Activated CD4-positive, alpha-beta T cell treated with anti-CD3 and anti-CD28 coated beads for 36 hours (primary cell): ENCODE measurements at regions not wholly inside any gene's neighbourhood (a gene's known extent, or its start where the extent isn't known, plus 50 kb on each side); places are given as distances from the start of the nearest gene placed in this dataset.

Experiments
- ATAC-seq: fragments of 200-7000 bp; cut with Tn5 transposase; one replicate; pipeline ENCODE4 v1.10.0; 2021; ENCODE audit warnings: mild to moderate bottlenecking, moderate library complexity
- CTCF ChIA-PET: fragments of 350-600 bp; sonication (Branson Sonifier 250); formaldehyde crosslinking; loops from one replicate; lab custom pipeline; 2021; ENCODE audit warnings: antibody characterized with exemption; lab: Charles Lee
- POLR2A ChIA-PET: fragments of 350-600 bp; sonication (Branson Sonifier 250); formaldehyde crosslinking; loops from one replicate; lab custom pipeline; 2021; ENCODE audit warnings: antibody characterized with exemption, inconsistent platforms; lab: Charles Lee
- DNase-seq: peaks from one replicate; pipeline ENCODE4 v3.0.0-alpha.2; 2020
- H3K27ac Mint-ChIP-seq: one replicate; pipeline ENCODE4 v1.8.0; 2021; ENCODE audit warnings: mixed read lengths
- H3K27me3 Mint-ChIP-seq: one replicate; pipeline ENCODE4 v1.8.0; 2021; ENCODE audit warnings: mixed read lengths
- H3K36me3 Mint-ChIP-seq: one replicate; pipeline ENCODE4 v1.8.0; 2021; ENCODE audit warnings: low read depth, mixed read lengths
- H3K4me1 Mint-ChIP-seq: one replicate; pipeline ENCODE4 v1.8.0; 2021; ENCODE audit warnings: mixed read lengths
- H3K4me3 Mint-ChIP-seq: one replicate; pipeline ENCODE4 v1.8.0; 2021; ENCODE audit warnings: mild to moderate bottlenecking, moderate library complexity, mixed read lengths
- H3K9me3 Mint-ChIP-seq: one replicate; pipeline ENCODE4 v1.8.0; 2021; ENCODE audit warnings: low read depth, mixed read lengths
- intact Hi-C, 2 experiments: fragments of 100-400 bp; cut with DNase I in 1 of 2; cut with micrococcal nuclease in 1 of 2; formaldehyde crosslinking; loops; one replicate each; pipeline versions ENCODE4 v1.14.2 to v1.15.1; 2022 to 2024; cut with DNase I, micrococcal nuclease

DNA sequence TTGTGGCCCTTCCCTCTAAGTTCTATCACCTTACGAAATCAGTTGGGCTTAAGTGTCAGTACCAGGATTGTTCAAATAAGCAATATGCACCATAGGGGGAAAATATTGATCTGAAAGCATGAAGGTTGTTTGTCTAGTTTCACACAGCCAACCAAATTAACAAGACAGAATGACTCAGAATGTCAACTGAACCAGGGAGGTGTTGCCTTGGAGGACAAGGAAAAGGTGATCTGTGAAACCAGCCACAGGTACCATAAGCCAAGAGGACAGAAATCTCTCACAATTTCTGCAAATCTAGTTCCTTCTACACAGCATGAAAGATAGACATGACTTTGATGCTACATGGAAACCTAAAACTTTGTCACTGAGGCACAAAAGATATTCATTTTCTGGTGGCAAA, 297.9 kb downstream of the BCL11B start:
- intact Hi-C loops, result no loop called here
- Mint-ChIP-seq H3K27ac (no peak overlapping the region), H3K4me3 (no peak overlapping the region), H3K4me1 (peaks cover 4% of the 10 kb centered on the region), H3K27me3 (no peaks in the 10 kb centered on the region), H3K36me3 (no peaks in the 10 kb centered on the region), H3K9me3 (peaks cover 8% of the 10 kb centered on the region)
- DNase-seq (no peak), ATAC-seq (peak; percentile 60)
- ChIA-PET POLR2A (no interaction called here), CTCF (no interaction called here)

DNA sequence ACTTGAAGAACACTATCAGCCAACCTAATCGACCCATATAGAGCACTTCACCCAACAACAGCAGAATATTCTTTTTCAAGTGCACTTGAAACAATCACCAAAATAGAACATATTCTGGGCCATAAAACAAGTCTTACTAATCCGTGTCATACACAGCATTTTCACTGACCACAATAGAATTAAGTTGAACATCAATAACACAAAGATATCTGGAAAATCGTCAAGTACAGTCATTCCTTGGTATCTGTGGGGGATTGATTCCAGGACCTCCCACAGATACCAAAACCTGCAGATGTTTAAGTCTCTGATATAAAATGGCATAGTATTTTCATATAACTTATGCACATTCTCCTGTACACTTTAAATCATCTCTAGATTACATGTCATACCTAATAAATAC, 295.7 kb downstream of the BCL11B start:
- POLR2A ChIA-PET, result no interaction called here
- Mint-ChIP-seq H3K4me3 (no peak overlapping the region), H3K36me3 (no peaks in the 10 kb centered on the region), H3K27ac (no peak overlapping the region), H3K9me3 (peaks cover 8% of the 10 kb centered on the region), H3K4me1 (peaks cover 4% of the 10 kb centered on the region), H3K27me3 (no peaks in the 10 kb centered on the region)
- CTCF ChIA-PET, result no interaction called here
- DNase-seq, result no peak
- intact Hi-C loops, result no loop called here
- no peak for ATAC-seq

DNA sequence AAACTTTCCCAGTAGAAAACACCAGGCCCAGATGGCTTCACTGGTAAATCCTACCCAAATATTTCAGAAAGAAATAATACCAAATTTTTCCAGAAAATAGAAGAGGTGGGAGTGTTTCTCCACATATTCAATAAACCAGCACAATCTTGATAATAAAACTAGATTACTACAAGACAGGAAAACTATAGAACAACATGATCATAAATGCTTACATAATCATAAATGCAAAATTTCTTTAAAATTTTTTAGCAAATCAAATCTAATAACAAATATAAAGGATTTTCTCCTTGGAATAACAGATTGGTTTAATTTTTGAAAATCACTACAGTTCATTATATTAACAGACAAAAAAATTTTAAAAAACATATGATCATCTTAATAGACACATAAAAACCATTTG, 294.5 kb downstream of the BCL11B start:
- Mint-ChIP-seq H3K4me3 (no peak overlapping the region), H3K27ac (no peak overlapping the region), H3K36me3 (no peaks in the 10 kb centered on the region), H3K4me1 (peaks cover 6% of the 10 kb centered on the region), H3K9me3 (peaks cover 8% of the 10 kb centered on the region), H3K27me3 (no peaks in the 10 kb centered on the region)
- ATAC-seq (no peak), DNase-seq (no peak)
- intact Hi-C loops, result no loop called here
- CTCF ChIA-PET, result no interaction called here
- POLR2A ChIA-PET, result no interaction called here

DNA sequence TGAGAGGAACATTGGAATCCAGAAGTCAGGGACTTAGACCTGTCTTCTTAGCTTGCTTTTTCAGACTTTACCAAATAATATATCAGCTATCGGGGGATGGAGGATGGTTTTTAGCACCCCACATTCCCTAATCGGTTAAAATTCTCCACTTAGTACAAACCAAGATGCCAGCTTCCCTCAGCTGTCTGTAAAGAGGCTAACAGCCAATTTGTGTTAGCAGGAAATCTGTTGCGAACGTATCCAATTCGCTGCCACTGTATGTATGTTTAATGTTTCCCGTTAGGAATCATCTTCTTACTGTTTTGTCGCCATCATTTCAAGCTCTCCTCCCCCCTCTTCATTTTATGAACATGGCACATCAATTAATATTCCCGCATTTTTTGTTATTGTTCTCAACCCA, 289.0 kb downstream of the BCL11B start:
- POLR2A ChIA-PET, result no interaction called here
- peak overlapping the region; percentile 27 for H3K27ac Mint-ChIP-seq
- no peak overlapping the region for H3K4me3 Mint-ChIP-seq

DNA sequence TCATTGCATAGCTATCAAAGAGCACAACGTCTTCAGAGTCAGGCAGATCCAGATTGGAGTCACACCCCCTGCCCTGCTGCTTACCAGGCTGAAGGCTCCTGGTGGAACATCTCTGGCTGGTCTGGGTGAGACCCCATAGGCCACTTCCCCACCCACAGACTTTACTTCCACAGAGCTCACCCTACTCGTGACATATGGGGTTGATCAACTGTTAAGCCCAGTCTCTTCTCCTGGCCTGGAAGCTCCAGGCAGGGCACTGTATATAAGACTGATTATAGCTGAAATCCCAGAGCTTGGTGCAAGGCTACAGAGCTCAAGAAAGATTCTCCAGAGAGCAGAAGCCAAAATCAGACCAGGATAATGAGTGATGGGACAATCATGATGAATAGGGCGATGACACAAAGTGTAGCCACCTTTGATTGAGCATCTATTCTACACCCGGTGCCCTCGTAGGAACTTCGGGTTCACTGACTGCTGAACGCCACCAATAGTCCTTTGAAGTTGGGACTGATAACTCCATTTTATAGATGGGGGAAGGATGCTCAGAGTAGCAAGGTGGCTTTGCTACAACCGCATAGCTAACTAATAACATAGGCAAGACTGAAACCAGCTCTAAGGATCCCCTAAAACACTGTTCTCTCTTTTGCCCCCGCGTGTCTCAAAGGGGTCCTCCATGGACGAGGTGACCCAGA, 287.8 kb downstream of the BCL11B start:
- Mint-ChIP-seq H3K9me3 (no peaks in the 10 kb centered on the region), H3K4me1 (peaks cover 33% of the 10 kb centered on the region), H3K4me3 (peak overlapping the region; percentile 58), H3K27ac (peak overlapping the region; percentile 94), H3K36me3 (no peaks in the 10 kb centered on the region), H3K27me3 (no peaks in the 10 kb centered on the region)
- intact Hi-C loops, result loop anchor here in 1 of 2 experiments (10.0 kb wide), 1 partner anchor 281 kb away; no protein-coding TSS in a partner anchor
- DNase-seq, result peak; percentile 22
- ChIA-PET POLR2A (no interaction called here), CTCF (interaction anchor here (0.6 to 1.9 kb wide), 4 partner anchors 14 to 1412 kb away, joined by 3 to 7 read pairs (median 3); no protein-coding TSS in a partner anchor)
- ATAC-seq, result peak; percentile 55

More for the DNA sequence above, 289.0 kb downstream of the BCL11B start:
- intact Hi-C loops, result loop anchor here in 1 of 2 experiments (10.0 kb wide), 1 partner anchor 282 kb away; no protein-coding TSS in a partner anchor
- CTCF ChIA-PET, result no interaction called here
- H3K27me3 Mint-ChIP-seq, result no peaks in the 10 kb centered on the region
- H3K4me1 Mint-ChIP-seq, result peaks cover 33% of the 10 kb centered on the region
- DNase-seq (no peak), ATAC-seq (no peak)
- H3K9me3 Mint-ChIP-seq, result peaks cover 5% of the 10 kb centered on the region
- H3K36me3 Mint-ChIP-seq, result no peaks in the 10 kb centered on the region

DNA sequence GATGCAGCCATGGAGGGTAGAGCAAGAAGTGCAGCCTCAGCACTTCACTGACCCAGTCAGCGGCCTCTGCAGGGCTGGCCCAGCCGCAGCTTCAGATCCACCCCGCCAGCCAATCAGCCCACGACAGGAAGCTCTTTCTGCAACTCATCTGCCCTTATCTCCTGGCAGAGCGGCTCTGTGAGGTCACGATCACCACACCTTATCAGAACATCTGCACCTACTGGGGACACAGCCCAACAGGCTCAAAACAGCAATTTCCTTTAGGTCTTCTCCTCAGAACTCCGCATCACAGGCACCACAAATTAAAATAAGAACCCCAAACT, 287.3 kb downstream of the BCL11B start:
- DNase-seq, result peak; percentile 83
- intact Hi-C loops, result loop anchor here in 1 of 2 experiments (10.0 kb wide), 1 partner anchor 280 kb away; no protein-coding TSS in a partner anchor
- CTCF ChIA-PET, result interaction anchor here (0.6 to 1.9 kb wide), 3 partner anchors 13 to 1412 kb away, joined by 3 to 7 read pairs (median 3); no protein-coding TSS in a partner anchor
- POLR2A ChIA-PET, result no interaction called here
- peak overlapping the region; percentile 94 for H3K27ac Mint-ChIP-seq
- H3K36me3 Mint-ChIP-seq, result no peaks in the 10 kb centered on the region
- peaks cover 33% of the 10 kb centered on the region for H3K4me1 Mint-ChIP-seq
- ATAC-seq, result peak; percentile 98
- no peaks in the 10 kb centered on the region for H3K27me3 Mint-ChIP-seq
- H3K9me3 Mint-ChIP-seq, result no peaks in the 10 kb centered on the region
- peak overlapping the region; percentile 58 for H3K4me3 Mint-ChIP-seq

DNA sequence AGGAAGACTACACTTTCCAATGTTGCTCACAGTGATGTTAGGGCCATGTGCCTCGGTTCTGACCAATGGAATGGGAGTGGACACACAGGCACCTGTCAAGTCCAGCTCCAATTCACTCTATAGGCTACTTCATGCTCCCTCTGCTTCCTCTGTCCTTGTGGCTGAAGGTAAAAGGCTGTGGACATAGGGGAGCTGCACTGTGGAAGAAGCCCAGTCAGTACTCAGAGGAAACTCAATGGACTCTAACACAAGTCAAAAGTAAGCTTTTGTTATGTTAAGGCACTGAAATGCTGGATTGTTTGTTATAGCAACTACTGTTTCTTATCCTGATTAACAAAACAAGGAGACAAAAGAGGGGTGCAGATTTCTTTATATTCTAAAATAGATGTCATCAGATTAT, 278.2 kb downstream of the BCL11B start:
- no peak overlapping the region for H3K4me3 Mint-ChIP-seq
- ChIA-PET POLR2A (no interaction called here), CTCF (no interaction called here)
- no peak for ATAC-seq
- H3K36me3 Mint-ChIP-seq, result no peaks in the 10 kb centered on the region
- no peaks in the 10 kb centered on the region for H3K9me3 Mint-ChIP-seq
- peak overlapping the region; percentile 74 for H3K27ac Mint-ChIP-seq
- intact Hi-C loops, result no loop called here
- no peaks in the 10 kb centered on the region for H3K27me3 Mint-ChIP-seq
- peaks cover 27% of the 10 kb centered on the region for H3K4me1 Mint-ChIP-seq
- no peak for DNase-seq

DNA sequence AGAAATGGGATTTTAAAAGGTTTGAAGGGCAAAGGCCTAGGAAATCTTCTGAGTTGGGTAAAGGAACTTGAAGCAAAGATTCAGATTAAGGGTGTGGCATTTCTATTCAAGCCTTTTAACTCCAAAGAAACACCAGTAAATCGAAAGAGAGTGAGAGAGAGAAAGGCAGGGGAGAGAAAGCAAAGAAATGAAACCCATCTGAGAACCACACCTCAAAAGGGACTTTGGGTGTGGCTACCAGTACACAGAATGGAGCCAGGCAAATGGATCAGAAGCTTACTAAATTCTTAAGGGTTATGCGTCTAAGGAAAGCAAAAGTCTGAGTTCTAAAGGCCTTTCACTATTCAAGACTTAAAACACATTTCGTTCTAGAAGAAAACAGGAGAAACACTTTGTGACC, 277.4 kb downstream of the BCL11B start:
- no peaks in the 10 kb centered on the region for H3K27me3 Mint-ChIP-seq
- POLR2A ChIA-PET, result no interaction called here
- intact Hi-C loops, result no loop called here
- peak; percentile 75 for ATAC-seq
- no peak for DNase-seq
- peak overlapping the region; percentile 3 for H3K4me3 Mint-ChIP-seq
- H3K27ac Mint-ChIP-seq, result peak overlapping the region; percentile 74
- H3K4me1 Mint-ChIP-seq, result peaks cover 27% of the 10 kb centered on the region
- no peaks in the 10 kb centered on the region for H3K36me3 Mint-ChIP-seq
- no peaks in the 10 kb centered on the region for H3K9me3 Mint-ChIP-seq
- CTCF ChIA-PET, result no interaction called here

DNA sequence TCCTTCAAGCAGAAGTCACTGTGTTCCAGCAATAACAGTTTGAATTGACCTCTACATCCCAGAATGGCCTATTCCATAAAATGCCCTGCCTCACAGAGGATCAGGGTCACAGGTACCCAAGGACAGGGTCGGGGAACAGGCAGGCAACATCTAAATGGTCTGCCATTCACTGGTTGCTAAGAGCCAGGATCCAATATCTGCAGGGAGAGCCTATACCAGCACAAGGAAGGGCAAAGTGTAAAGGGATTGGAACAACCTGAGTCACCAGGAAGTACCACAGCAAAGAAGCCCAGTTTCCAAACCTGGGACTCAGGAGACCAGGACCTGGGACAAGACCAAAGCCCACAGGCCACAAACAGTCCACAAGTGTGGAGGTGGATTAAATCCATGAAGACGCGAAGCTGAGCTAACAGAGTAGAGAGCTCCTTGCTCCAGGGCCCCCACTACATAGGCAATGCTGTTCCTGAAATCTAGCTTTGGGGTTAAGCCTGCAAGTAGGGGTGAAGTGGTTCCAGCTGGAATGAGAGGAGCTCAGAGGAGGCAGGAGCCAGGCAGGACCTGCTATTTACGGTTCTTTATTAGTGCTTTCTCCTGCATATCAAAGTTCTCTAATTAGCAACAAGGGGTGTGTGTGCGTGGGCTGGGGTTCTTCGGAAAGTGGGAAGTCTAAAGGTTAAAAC, 274.3 kb downstream of the BCL11B start:
- ChIA-PET CTCF (interaction anchor here (1.5 kb wide), 1 partner anchor 14 kb away, joined by 3 read pairs; no protein-coding TSS in a partner anchor), POLR2A (no interaction called here)
- Mint-ChIP-seq H3K9me3 (no peaks in the 10 kb centered on the region), H3K36me3 (no peaks in the 10 kb centered on the region), H3K4me1 (peaks cover 27% of the 10 kb centered on the region), H3K4me3 (no peak overlapping the region), H3K27ac (no peak overlapping the region), H3K27me3 (no peaks in the 10 kb centered on the region)
- intact Hi-C loops, result no loop called here
- ATAC-seq (no peak), DNase-seq (no peak)

DNA sequence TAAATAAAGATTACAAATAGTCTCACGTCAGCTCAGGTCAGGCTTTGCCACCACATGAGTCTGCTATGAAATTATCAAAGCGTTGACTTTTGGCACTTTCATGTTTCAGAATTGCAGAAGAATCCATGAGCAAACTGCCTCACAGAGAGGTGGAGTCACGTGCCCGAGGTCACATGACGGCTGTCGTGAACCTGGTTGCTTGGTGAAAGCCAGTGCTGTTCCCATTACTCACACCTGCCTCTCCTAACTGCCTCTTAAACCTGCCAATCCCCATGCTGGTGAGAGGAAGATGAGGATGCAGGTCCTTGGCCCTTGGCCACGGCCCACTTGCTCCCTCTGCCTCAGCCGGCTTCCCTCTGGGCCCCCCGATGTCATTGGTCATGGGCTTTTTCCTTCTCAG, 272.7 kb downstream of the BCL11B start:
- no peaks in the 10 kb centered on the region for H3K27me3 Mint-ChIP-seq
- no peak overlapping the region for H3K27ac Mint-ChIP-seq
- H3K36me3 Mint-ChIP-seq, result no peaks in the 10 kb centered on the region
- no peak overlapping the region for H3K4me3 Mint-ChIP-seq
- no peaks in the 10 kb centered on the region for H3K9me3 Mint-ChIP-seq
- DNase-seq, result no peak
- POLR2A ChIA-PET, result interaction anchor here (0.5 kb wide), 1 partner anchor 79 kb away, joined by 4 read pairs; no protein-coding TSS in a partner anchor
- ATAC-seq, result no peak
- CTCF ChIA-PET, result no interaction called here
- intact Hi-C loops, result no loop called here
- peaks cover 20% of the 10 kb centered on the region for H3K4me1 Mint-ChIP-seq

DNA sequence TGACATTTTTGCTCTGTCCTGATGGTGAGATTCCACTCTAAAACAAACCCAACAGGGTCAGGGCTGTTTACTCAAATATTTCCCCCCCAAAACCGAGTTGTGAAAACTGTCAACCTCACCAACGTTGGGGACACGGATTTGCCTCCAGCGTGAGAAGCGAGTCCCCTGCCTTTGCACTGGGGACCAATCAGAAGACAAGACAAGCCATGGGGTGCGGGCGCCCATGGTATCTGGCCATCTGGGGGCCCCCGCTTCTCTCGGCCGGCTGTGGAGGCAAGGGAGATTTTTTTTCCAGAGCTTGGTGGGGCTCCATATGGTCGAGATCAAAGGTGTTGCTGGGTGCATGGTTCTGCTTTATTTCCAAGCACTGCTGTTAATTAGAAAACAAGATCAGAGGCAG, 272.1 kb downstream of the BCL11B start:
- Mint-ChIP-seq H3K36me3 (no peaks in the 10 kb centered on the region), H3K27me3 (no peaks in the 10 kb centered on the region), H3K4me1 (peaks cover 15% of the 10 kb centered on the region), H3K9me3 (no peaks in the 10 kb centered on the region), H3K27ac (no peak overlapping the region), H3K4me3 (no peak overlapping the region)
- CTCF ChIA-PET, result no interaction called here
- DNase-seq (no peak), ATAC-seq (no peak)
- POLR2A ChIA-PET, result no interaction called here
- intact Hi-C loops, result no loop called here

DNA sequence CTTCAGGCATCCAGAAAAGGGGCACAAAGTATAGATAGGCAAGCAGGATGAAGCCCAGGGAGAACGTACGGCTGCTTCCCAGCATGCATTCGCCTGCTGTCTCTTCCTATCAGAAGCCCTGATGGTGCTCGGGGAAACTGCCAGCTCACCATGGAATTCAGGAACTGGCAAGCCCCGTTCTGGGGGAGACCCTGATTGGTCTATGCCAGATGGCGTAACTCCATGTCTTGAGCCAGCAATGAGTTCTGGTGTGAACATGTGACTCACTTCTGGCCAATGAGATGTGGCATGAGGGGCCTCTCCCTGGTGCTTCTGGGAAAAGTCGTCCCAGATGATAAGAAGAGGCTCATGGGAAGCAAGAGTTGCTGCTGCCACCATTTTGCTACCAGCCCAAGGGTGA, 270.8 kb downstream of the BCL11B start:
- ChIA-PET CTCF (interaction anchor here (1.6 kb wide), 1 partner anchor 110 kb away, joined by 3 read pairs; no protein-coding TSS in a partner anchor), POLR2A (no interaction called here)
- no peaks in the 10 kb centered on the region for H3K9me3 Mint-ChIP-seq
- no peaks in the 10 kb centered on the region for H3K27me3 Mint-ChIP-seq
- H3K27ac Mint-ChIP-seq, result no peak overlapping the region
- DNase-seq (no peak), ATAC-seq (no peak)
- H3K4me1 Mint-ChIP-seq, result peaks cover 4% of the 10 kb centered on the region
- intact Hi-C loops, result no loop called here
- no peak overlapping the region for H3K4me3 Mint-ChIP-seq
- no peaks in the 10 kb centered on the region for H3K36me3 Mint-ChIP-seq
